Stomach (tissue), 8 donors: ENCODE measurements at regions not wholly inside any gene's neighbourhood (a gene's known extent, or its start where the extent isn't known, plus 50 kb on each side); places are given as distances from the start of the nearest gene placed in this dataset.

Experiments
- DNase-seq, 2 donors: peaks; one replicate each; pipeline versions ENCODE4 v3.0.0 to v3.0.0-alpha.2; 2013 to 2019
- H3K27ac ChIP-seq, 5 donors: fragments of 200-600 bp in 4 of 5; sonication (generic) in 4 of 5; one replicate each; pipeline ENCODE4 v1.5.1; 2013 to 2019; ENCODE audit warnings: mild to moderate bottlenecking in 1 of 5, moderate library complexity in 1 of 5
- H3K27me3 ChIP-seq, 3 donors: fragments of 200-600 bp; sonication (generic); one replicate each; pipeline ENCODE4 v1.5.1; 2017 to 2019; ENCODE audit warnings: mixed run types in 1 of 3
- H3K36me3 ChIP-seq, 4 donors: fragments of 200-600 bp; sonication (generic); 1 replicate in 3 of 4; 2 replicates in 1 of 4; pipeline ENCODE4 v1.5.1; 2016 to 2019
- H3K4me1 ChIP-seq, 4 donors: fragments of 200-600 bp; sonication (generic); one replicate each; pipeline ENCODE4 v1.5.1; 2016 to 2019
- H3K4me3 ChIP-seq, 4 donors: fragments of 200-600 bp; sonication (generic) in 3 of 4; one replicate each; pipeline ENCODE4 v1.5.1; 2016 to 2019; ENCODE audit warnings: mild to moderate bottlenecking in 1 of 4
- H3K9me3 ChIP-seq, 4 donors: fragments of 200-600 bp; sonication (generic); one replicate each; pipeline ENCODE4 v1.5.1; 2016 to 2019
- EP300 ChIP-seq: sonication (generic); formaldehyde crosslinking; IDR thresholded peaks from one replicate; pipeline ENCODE4 v1.6.1; 2017; ENCODE audit warnings: antibody characterized with exemption
- POLR2A ChIP-seq, 4 donors: fragments of 450-650 bp; IDR thresholded peaks; one replicate each; pipeline ENCODE4 v1.6.1; 2016; ENCODE audit warnings: antibody characterized with exemption in 4 of 4, control low read depth in 2 of 4, mild to moderate bottlenecking in 1 of 4, moderate library complexity in 1 of 4
- POLR2AphosphoS5 ChIP-seq, 3 donors: sonication (generic); formaldehyde crosslinking; IDR thresholded peaks; one replicate each; pipeline ENCODE4 v1.6.1; 2016; ENCODE audit warnings: antibody characterized with exemption in 3 of 3
- WGBS, 5 donors: extraction: QIAGEN DNeasy Blood & Tissue Kit in 3 of 5; methylation state at CpG; one replicate each; pipeline versions ENCODE4 v1.1.5 to v1.1.7; 2013 to 2018; 5-methylcytosine and 5-hydroxymethylcytosine counted together
- intact Hi-C: fragments of 100-400 bp; cut with DNase I; formaldehyde crosslinking; loops from one replicate; pipeline ENCODE4 v1.15.1; 2023; ENCODE audit warnings: low total_unique reads
- TF ChIP-seq, protein P1 (sequence below), 7 experiments: fragments of 450-650 bp in 4 of 7; fragments of 200-600 bp in 3 of 7; sonication (generic) in 3 of 7; IDR thresholded peaks; one replicate each; pipeline ENCODE4 v1.5.1; 2016 to 2019; ENCODE audit warnings: antibody characterized with exemption in 7 of 7, control low read depth in 2 of 7, mild to moderate bottlenecking in 1 of 7
- donor health status: healthy with polysubstance abuse.
- donor health status: Bipolar disorder and iron deficiency.
- donor health status: healthy.

DNA sequence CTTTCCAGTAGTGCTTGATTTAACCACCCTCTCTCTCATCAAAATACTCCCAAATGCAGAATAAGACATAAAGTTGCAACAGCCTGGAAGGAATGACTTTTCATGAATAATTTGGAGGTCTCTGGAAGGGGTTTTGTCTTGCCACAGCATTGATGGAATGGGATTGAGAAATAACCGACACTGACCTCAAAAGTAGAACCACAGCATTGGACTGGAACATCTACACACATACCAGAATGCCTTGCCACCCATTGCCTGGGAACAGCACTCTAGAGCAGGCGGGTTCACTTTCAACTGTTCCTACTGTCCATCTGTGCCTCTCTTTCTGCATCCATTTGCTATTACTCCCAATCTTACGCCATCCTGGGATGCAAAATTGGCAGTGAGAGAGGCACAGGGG is 149.1 kb upstream of the USP24 start:
- TF ChIP-seq POLR2A (IDR thresholded peaks at IDR 0.05): no peak
- TF ChIP-seq, protein P1, sequence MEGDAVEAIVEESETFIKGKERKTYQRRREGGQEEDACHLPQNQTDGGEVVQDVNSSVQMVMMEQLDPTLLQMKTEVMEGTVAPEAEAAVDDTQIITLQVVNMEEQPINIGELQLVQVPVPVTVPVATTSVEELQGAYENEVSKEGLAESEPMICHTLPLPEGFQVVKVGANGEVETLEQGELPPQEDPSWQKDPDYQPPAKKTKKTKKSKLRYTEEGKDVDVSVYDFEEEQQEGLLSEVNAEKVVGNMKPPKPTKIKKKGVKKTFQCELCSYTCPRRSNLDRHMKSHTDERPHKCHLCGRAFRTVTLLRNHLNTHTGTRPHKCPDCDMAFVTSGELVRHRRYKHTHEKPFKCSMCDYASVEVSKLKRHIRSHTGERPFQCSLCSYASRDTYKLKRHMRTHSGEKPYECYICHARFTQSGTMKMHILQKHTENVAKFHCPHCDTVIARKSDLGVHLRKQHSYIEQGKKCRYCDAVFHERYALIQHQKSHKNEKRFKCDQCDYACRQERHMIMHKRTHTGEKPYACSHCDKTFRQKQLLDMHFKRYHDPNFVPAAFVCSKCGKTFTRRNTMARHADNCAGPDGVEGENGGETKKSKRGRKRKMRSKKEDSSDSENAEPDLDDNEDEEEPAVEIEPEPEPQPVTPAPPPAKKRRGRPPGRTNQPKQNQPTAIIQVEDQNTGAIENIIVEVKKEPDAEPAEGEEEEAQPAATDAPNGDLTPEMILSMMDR (IDR thresholded peaks at IDR 0.05): no peak
- TF ChIP-seq EP300: no peak
- TF ChIP-seq POLR2AphosphoS5 (IDR thresholded peaks at IDR 0.05): no peak
- peaks cover 0 to 9% (median 3%) of the 10 kb centered on the region in 4 donors for H3K9me3 ChIP-seq
- 84 to 92% (median 88%) methylated on average over 3 of the region's 3 CpGs for WGBS, 5 donors
- H3K4me3 ChIP-seq: no peak overlapping the region
- H3K36me3 ChIP-seq: no peaks in the 10 kb centered on the region
- H3K4me1 ChIP-seq: no peaks in the 10 kb centered on the region
- DNase-seq: no peak
- H3K27me3 ChIP-seq: no peaks in the 10 kb centered on the region
- no peak overlapping the region for H3K27ac ChIP-seq
- intact Hi-C loops: no loop called here

DNA sequence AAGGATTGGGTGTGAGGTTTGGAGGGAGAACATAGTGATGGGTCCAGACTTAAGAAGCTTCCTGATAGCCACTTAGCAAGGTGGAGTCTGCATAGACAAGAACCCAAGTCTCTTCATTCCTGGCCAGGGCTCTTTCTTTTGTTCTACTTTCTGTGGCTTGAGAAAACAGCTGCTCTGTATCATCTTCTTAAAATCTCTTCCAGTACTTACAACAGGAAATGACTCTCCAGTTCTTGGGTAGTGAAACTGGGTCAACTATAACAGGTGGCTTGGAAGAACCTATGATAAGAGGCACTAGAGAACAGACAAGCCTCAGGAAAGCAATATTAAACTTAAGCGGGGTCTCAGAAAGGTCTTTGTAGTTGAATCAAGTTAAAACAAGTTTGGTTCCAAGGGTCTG is 148.1 kb upstream of the USP24 start:
- Histone ChIP-seq H3K9me3 (peaks cover 0 to 4% (median under 1%) of the 10 kb centered on the region in 4 donors), H3K4me3 (no peak overlapping the region), H3K4me1 (no peaks in the 10 kb centered on the region), H3K36me3 (no peaks in the 10 kb centered on the region), H3K27ac (peak overlapping the region in 3 of 5 donors; percentile 10 to 54 (median 52)), H3K27me3 (no peaks in the 10 kb centered on the region)
- 52 to 84% (median 74%) methylated on average over 1 of the region's 1 CpG for WGBS, 5 donors
- intact Hi-C loops: no loop called here
- DNase-seq: peak in 1 of 2 donors; percentile 36
- TF ChIP-seq EP300 (no peak), POLR2A (IDR thresholded peaks at IDR 0.05) (no peak), POLR2AphosphoS5 (IDR thresholded peaks at IDR 0.05) (no peak)
- TF ChIP-seq, protein P1 (IDR thresholded peaks at IDR 0.05): no peak

DNA sequence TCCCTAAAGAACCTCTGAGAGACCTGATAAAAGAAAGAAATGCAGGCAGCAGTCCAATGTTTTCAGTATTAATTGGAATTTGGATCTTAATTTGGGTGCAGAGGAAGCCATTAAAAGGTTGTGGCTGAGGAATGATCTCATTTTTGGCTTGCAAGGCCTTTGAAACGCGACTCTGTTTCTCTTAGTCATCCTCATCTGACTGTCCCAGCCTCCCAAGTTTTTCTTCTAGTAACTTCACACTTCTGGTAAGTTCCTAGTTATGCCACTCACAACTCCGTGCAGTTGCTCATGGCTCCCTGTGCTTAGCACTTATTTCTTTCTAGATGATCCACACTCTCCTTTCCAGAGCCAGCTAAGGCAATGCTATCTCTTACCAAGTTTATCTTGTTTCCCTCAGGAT is 147.4 kb upstream of the USP24 start:
- intact Hi-C loops: no loop called here
- Histone ChIP-seq H3K4me3 (no peak overlapping the region), H3K27ac (peak overlapping the region in 3 of 5 donors; percentile 10 to 54 (median 52)), H3K4me1 (no peaks in the 10 kb centered on the region), H3K27me3 (no peaks in the 10 kb centered on the region), H3K36me3 (no peaks in the 10 kb centered on the region), H3K9me3 (no peaks in the 10 kb centered on the region)
- WGBS, 5 donors: 50 to 65% (median 63%) methylated on average over 3 of the region's 3 CpGs
- TF ChIP-seq POLR2AphosphoS5 (IDR thresholded peaks at IDR 0.05) (no peak), POLR2A (IDR thresholded peaks at IDR 0.05) (no peak), EP300 (no peak)
- peak in 1 of 2 donors; percentile 35 for DNase-seq

DNA sequence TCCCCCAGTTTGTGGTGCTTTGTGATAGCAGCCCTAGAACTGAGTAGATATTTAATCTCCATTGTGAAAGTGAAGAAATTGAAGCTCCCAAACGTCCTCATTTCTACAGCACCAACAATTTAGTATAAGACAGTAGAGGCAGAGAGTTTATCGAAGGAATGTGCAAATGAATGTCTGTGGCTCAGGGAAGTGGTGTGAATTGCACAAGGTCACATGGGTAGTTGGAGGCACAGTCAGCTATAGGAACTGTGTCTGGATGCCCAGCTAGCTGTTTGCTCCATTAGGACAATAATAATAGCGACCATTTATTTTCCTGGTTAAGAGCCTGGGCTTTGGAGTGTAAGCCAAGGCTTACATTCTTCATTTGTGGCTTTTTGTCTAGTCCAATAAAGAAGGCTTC is 144.4 kb upstream of the USP24 start:
- H3K27ac ChIP-seq: no peak overlapping the region
- H3K4me1 ChIP-seq: no peaks in the 10 kb centered on the region
- H3K4me3 ChIP-seq: no peak overlapping the region
- no peaks in the 10 kb centered on the region for H3K27me3 ChIP-seq
- H3K9me3 ChIP-seq: no peaks in the 10 kb centered on the region
- intact Hi-C loops: no loop called here
- TF ChIP-seq EP300 (no peak), POLR2A (IDR thresholded peaks at IDR 0.05) (no peak), POLR2AphosphoS5 (IDR thresholded peaks at IDR 0.05) (no peak)
- TF ChIP-seq, protein P1 (IDR thresholded peaks at IDR 0.05): no peak
- 69 to 79% (median 77%) methylated on average over 3 of the region's 3 CpGs for WGBS, 5 donors
- DNase-seq: no peak
- H3K36me3 ChIP-seq: no peaks in the 10 kb centered on the region

DNA sequence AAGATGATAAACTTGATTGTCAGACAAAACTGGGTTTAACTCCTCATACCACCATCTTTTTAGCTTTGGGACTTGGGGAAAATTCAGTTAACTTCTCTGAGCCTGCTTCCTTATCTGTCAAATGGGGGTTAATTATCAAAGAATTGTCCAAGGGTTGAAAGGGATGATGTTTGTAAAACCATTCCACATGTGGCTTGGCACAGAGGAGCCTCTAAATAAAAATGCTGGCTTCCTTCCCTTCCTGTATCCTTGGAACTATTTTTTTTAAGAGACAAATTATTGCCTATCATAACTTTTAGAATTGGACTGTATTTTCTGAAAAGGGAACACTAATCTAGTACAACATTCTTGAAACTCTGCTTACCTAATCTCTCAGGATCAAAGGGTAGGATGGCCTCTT is 143.4 kb upstream of the USP24 start:
- H3K9me3 ChIP-seq: no peaks in the 10 kb centered on the region
- H3K27me3 ChIP-seq: no peaks in the 10 kb centered on the region
- H3K36me3 ChIP-seq: no peaks in the 10 kb centered on the region
- TF ChIP-seq POLR2AphosphoS5 (IDR thresholded peaks at IDR 0.05): no peak
- no peak for TF ChIP-seq POLR2A (IDR thresholded peaks at IDR 0.05)
- TF ChIP-seq EP300: no peak
- TF ChIP-seq, protein P1 (IDR thresholded peaks at IDR 0.05): no peak
- H3K4me1 ChIP-seq: no peaks in the 10 kb centered on the region
- intact Hi-C loops: no loop called here
- no peak overlapping the region for H3K4me3 ChIP-seq
- no peak overlapping the region for H3K27ac ChIP-seq
- DNase-seq: no peak
